Ecto neural progenitor cell (in vitro differentiated cells): ENCODE measurements at regions not wholly inside any gene's neighbourhood (a gene's known extent, or its start where the extent isn't known, plus 50 kb on each side); places are given as distances from the start of the nearest gene placed in this dataset.

ENCODE experiments used
- DNase-seq: peaks from one replicate; pipeline ENCODE4 v3.0.0-alpha.2; 2018; ENCODE audit warnings: low spot score

DNA sequence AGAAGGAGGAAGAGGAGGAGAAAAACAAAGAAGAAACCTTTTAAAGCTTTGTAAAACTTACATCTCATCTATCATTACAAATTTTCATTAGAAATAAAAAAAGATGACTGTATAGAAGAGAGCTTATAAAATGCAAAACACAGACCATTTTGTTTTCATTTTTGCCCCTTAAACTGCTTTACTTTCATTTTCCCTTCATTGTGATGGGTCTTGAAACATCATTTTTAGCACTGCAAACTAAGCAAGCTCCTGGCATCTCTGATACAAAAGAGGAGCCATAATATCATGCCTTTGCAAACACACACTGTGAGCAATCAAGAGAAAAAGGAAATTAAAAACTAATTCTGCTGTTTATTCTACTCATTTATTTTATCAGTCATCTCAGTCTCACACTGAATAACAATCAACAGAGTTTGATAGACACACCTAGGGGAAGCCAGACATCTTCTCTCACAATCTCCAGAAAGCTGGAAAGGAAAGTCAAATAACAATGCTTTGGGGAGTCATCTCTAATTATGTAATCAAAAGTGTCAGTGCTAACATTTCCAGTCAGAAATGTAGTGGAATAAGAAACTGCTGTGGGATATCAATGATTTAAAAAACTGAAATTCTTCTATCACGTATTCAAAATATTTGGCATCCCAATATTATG is 467.7 kb upstream of the FAT3 start:
- DNase-seq: no peak

DNA sequence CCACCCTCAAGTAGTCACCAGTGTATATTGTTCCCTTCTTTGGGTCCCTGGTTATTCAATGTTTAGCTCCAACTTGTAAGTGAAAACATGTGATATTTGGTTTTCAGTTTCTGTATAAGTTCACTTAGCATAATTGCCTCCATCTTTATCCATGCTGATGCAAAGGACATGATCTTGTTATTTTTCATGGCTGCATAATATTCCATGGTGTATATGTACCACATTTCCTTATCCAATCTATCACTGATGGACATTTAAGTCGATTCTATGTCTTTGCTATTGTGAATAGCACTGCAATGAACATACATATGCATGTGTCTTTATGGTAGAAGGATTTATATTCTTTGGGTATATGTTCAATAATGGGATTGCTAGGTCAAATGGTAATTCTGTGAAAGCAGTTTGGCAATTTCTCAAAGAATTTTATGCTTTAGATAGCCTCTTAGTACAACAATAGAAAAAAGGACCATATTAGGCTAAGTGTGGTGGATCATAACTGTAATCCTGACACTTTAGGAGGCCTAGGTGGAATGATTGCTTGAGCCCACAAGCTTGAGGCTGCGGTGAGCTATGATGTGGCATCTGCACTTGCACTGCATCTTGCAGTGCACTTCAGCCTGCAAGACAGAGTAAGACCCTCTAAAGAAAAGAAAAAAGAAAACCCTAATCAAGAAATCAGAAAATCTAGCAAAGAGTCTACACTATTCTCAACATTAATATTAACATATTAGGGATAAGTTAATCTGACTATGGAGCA is 468.5 kb upstream of the FAT3 start:
- DNase-seq: no peak

DNA sequence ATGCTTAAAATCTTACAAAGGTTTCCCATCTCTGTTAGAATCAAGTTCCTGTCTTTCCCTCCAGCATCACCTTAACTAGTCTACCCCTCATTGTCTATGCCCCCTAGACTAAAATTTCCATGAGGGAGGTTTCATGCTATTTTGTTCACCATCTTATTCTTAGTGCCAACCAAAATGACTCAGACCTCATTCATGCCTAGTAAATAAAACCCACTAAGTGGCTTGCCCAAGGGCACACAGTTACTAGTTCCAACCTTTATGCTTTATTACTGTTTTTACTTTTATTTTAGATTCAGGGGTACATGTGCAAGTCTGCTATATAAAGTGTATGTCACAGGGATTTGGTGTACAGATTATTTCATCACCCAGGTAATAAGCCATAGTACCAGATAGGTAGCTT is 469.1 kb upstream of the FAT3 start:
- no peak for DNase-seq

DNA sequence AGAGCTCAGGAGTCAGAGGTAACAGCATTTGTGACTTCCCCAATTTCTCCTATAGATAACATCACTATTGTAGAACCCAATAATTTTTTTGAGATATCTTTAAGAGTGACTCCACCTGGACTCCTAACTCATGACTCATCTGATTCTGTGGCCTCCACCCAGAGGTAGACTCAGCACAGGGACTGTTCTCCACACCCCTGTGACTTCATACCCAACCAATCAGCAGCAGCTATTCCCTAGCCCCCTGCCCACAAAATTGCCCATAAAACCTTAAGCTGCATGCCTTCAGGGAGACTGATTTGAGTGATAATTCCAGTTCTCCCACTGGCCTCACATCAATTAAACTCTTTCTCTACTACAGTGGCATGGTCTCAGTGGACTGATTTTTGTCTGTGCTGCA is 475.4 kb upstream of the FAT3 start:
- no peak for DNase-seq

DNA sequence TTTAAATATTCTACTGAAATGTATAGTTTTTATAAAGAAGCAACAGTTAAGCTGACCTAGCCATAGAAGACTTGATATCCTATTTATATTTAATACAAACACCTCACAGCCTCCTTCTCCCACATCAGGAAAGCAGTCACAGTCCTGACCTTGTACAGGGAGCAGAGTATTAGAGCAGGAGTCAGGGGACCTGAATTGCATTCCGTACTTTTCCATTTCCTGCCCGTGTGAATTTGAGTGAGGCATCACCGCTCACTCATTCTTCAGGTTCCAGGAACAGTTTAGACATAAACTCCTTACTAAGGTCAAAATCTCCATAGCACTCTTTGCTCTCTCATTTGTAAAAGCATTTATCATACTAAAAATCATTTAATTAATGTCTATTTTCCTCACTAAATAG is 482.5 kb upstream of the FAT3 start:
- no peak for DNase-seq

DNA sequence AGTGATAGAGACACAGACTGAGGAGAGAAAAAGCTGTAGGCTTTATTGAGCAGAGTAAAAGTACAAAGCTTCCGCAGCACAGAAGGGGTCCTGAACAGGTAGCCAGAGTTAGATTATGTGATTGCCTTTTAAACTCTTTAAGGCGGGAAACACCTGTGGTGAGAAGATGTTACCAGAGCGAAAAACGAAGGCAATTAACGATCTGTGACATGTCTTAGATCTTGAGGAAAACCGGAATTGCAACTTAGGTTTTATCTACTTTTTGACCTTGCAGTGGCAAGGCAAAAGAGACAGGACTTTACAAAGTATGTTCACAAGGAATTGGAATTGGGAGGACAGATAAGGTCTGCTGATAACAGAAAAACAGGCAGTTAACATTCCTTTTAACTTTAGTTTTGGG is 493.6 kb upstream of the FAT3 start:
- no peak for DNase-seq

DNA sequence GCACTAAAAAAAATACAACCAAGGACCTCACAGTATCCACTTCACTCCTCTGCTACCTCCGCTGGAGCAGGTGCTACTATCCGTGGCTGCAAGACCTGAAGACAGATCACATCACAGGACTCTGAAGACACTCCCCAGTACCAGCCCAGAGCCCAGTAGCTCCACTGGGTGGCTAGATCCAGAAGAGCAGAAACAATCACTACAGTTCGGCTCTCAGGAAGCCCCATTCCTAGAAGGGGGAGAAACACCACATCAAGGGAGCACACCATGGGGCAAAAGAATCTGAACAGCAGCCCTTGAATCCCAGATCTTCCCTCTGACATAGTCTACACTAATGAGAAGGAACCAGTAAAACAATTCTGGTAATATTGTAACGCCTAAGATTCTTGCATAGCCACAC is 494.0 kb upstream of the FAT3 start:
- DNase-seq: no peak

DNA sequence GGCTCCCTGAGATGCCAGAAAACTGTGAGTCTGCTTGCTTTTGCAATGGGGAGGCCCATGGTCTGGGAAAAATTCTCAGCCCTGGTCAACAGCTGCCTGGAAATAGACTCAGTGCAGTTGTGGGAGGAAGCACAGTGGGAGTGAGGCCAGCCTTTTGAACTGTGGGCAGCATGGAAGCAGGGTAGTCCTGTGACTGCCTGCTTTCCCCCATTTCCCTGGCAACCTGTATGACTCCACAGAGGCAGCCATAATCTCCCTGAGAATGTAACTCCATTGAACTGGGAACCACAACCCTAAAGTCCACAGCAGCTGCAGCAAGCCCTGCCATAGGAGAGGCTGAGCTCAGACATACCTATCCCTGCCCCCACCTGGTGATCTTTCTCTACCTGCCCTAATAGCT is 494.6 kb upstream of the FAT3 start:
- DNase-seq: peak; percentile 60

DNA sequence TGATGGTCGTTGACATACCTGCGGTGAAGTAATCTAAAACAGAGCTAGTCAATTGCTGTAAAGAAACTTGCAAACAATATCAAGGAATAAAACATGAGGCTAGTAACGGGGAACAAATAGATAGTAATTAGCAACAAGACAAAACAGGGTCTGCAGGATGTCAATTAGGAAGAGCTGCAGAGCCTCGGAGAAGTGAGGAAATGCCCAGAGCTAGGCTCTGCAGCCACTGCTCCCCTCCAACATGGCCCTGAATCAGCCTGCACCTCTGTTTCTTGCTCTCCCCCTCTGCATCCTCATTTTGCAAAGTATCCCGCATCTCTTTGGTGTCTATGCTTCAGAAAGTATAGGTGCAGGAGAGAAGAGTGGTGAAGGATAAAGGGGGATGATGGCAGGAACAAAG is 507.4 kb upstream of the FAT3 start:
- no peak for DNase-seq

DNA sequence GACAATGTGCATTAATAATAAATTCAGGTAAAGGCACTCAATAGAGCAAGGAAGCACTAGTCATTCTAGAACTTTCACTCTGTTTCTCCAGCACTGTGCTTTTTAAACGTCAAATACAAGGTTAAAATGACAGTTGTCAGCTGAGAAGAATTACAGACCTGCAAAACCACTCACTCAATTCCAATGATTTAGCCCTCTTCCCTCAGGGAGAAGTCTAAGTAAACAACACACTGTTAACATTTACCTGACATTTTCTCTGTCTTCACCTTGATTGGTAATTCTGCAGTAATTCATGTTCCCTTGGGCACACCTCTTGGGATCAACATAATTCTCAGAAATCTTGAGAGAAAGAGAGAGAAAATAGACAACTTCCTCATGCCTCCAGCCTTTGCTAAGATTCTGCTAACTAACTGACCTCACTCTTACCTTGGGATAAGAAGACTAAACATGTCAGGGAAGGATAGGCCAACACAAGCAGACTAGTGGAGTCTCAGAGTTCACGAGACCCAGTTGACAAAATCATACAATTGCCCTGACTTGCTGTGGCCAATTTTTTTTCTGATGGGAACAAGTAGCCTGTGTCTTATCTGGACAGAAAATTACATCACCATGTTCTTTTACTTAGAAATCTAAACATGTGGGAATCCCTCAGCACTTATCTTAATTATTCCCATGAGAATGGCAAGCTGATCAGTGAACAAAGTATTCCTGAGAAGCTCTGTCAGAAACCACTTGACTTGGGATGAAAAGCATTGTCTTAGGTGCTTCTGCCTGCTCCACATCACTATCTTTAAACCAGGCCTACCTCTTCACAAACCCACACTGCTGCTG is 516.8 kb upstream of the FAT3 start:
- DNase-seq: no peak

DNA sequence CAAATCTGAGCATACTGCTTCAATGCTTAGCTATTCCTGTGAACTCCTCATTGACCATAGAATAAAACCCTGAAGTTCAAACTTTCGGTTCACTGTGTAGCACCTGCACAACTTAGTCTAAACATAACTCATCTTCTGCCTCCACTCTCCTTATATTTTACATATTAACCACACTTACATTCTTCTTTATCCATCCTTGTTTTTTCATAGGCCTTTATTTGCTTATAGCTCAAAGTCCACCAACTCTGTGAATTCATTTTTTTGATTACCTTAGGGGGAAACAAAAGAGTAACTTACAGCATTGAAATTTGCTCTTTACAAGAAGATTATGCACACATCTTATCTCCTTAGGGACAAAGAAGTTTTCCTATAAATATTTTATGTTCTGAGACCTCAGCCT is 521.6 kb upstream of the FAT3 start:
- DNase-seq: no peak

DNA sequence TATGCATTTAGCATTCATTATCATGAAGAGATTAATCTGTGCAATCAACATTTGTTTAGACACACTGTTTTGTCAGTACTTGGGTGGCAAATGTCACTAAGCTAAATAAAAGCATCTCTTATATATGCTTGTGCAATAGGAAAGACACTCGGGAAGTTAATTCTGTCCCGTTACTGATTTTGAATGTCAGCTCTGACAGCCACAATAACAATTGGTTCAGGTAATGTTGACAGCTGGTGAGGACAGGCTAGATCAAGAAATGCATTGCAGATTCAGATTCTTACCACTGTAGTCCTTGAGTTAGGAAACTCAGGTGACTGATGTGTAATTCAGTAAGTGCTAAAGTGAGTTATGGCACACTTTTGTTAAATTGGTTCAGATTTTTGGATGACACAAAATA is 523.8 kb upstream of the FAT3 start:
- no peak for DNase-seq

DNA sequence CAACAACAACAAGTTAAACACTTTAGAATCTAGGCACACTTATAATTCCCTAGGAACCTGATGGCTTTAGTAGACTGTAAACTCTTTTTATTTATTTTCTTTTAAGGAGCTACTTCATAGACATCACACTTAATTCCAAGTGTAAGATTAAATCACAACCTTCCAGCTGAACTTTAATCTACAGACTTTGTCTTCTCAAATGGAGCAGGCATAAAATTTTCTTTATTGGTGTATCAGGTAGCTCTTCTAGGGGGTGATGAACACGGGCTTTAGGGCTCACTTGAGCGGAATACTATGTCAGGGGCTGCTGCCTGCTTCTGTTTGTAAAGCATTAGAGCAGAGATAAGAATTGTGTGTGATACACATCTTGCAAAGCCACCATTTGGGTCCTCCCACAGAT is 525.8 kb upstream of the FAT3 start:
- no peak for DNase-seq

DNA sequence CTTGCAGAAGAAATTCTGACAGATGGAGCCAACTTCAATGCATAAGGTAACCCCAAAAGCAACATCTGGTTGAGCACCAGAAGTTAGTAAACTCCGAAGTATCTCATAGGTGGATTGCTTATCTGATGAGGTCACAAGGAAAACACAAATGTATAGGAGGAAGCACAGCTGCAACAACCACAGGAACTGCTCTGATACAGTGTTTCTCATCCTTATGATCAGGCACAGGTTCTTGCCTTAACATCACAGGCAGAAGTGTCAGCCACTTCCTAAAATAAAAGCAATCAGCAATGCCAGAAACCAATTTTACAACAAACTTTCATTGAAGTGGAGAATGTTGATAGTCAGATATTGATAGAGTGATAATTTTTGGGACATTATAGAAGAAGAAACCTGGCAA is 530.3 kb upstream of the FAT3 start:
- DNase-seq: no peak

DNA sequence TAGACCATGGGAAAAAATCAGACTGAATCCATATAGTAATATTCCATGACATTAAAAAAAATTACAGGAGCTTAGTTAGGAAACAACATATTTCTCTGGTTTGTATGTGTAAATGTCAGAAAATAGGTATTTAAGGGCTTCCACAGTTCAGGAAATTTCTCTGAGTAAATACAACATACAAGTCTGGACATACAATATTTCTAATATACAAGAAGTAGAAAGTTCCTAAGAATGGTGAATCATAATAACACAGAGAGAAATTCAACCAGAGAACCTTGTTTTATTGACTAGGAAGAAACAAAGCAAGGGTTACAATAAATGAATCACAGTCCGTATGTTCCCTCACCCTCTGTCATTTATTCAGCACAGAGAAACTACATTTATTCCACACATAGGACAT is 532.7 kb upstream of the FAT3 start:
- DNase-seq: no peak

DNA sequence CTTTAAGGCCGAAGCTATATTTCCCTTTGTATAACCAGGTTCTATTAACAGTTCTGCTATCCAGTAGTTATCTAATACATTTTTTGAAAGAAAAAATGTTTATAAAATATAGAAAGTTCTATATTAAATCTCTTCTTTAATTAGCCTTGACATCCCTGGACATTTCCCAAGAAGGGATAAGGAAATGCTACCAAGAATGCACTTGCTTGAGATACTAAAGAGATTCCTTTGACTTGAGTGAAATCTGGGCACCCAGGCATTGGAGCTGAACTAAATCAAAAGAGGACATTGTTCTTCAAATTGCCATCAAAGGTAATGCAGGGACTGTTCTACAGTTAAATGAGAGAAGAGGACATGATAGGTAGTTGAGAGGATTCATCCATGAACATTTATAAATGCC is 535.9 kb upstream of the FAT3 start:
- no peak for DNase-seq

DNA sequence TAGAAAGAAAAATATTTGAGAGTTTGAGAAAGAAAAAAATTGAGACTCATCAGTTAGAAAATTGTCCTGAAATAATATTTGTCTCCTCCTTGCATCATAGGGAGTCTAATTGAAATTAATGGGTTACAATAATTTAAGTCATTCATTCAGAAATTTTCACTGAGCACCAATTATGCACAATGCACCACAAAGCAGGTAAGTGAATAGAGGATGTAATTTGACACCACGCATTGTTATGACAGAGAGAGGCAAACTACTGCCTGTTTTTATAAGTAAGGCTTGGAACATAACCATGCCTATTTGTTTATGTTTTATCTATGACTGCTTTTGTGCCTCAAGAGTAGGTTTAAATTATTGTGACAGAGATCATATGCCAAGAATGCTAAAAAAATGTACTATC is 537.9 kb upstream of the FAT3 start:
- no peak for DNase-seq

DNA sequence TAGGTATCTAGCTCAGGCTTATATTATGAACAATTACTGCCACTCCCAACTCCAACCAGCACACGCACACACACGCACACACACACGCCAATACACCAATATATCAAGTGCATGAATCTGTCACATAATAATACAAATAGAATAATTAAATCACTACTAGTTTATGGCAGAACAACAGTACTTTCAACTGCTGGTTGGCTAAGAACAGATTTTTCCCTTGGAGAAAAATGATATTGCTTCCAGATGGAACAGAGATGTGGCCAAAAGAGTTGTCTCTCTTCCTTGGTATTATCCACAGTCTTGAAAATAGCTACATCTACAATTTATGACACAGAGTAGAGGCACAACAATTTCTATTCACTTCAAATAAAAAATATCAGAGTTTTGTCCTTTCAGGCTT is 538.3 kb upstream of the FAT3 start:
- DNase-seq: no peak

DNA sequence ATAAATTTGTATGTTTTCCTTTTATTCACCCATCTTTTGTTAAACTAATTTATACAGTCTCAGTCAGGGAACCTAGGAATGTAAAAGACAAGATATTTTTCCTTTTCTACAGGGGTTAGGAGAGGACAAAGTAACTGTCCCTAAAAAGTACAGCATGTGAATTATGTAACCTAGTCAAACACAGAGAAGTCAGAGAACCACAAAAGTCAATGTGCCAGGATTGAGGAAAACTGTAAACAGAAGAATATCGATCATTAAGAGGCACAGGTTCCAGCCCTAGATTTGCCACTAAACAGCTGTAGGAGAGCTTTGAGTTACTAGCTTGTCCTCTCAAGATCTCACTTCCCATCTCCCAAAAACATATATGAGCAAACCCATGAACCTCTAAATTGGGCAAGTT is 550.9 kb upstream of the FAT3 start:
- no peak for DNase-seq

DNA sequence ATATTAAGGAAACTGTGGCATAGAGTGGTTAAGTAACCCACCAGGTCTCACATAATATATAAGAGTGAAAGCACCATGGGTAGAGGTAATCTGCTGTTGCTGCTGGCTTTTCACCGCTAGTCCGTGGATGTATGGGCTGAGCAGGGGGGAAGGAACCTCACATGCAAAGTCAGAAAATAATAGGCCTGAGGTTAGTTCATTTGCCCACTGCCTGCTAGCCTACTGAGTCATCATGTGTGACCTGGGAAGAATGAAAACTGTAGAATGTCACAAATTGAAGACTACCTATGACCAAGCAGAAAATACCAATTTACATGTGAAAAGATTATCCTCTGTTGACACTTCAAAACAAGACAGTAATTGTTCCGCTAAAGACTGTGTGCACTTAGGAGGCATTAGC is 560.1 kb upstream of the FAT3 start:
- DNase-seq: no peak

DNA sequence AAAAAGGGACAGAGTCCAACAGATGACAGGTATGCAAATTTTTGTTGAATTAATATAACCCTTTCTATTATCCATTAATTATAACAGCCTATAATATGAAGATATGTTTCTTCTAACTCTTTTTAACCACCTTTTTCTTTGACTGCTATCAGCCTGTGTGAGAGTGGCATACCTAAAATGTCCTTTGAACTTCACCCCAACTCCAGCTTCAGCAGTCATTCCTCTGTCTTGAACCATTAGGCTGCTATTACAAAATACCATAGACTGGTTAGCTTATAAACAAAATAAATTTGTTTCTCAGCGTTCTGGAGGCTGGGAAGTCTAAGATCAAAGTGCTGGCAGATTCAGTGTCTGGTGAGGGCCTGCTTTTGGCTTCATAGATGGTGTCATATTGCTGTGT is 564.6 kb upstream of the FAT3 start:
- DNase-seq: no peak

DNA sequence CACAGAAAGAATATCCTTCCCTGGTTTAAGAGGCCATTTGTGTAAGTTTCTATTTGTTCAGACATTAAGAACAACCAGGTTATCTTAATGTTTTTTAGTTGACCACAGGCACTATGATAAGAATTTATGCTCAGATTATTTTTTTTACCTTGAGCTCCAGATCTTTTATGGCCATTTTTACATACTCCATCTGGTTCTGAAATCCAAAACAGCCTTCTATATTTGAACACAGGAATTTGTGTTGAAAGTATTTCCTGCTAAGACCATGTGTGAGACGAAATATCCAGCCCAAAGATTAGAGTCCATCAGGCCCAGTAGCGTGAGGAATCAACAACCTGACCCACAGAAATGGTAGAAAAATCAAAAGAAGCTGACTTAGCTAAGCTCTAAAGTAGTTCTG is 569.9 kb upstream of the FAT3 start:
- no peak for DNase-seq

DNA sequence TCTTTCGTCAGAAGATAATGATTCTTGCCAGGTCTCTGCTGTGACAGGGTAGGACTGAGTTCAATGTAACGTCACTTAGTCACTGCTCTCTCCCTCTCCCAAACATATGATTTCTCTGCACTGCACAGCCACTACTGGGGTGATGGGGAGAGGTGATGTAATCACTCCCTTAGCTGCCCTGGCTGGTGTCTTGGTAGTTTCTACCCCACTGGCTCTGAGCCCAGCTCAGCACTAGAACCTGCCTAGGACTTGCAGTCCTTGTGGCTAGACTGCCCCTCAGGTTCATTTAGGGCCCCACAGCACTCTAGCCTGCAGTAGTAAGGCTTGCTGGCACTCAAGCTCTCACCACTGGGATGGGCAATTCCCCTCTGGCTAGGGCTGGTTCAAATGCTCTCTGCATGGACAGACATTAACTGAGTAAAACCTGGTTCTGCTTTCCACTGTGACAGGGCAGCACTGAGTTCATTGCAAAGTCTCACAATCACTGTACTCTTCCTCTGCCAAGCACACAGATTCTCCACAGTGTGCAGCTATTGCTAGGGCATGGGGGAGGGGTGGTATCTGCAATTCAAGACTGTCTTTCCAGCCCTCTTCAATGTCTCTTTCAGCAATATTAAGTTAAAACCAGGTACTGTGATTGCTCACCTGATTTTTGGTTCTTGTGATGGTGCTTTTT is 571.4 kb upstream of the FAT3 start:
- DNase-seq: no peak
